GM19043 (cell line): ENCODE measurements at regions not wholly inside any gene's neighbourhood (a gene's known extent, or its start where the extent isn't known, plus 50 kb on each side); places are given as distances from the start of the nearest gene placed in this dataset.
"Not testable (repeated sequence)": the region's sequence is repeated elsewhere in the genome, so short reads cannot be mapped to it uniquely, and the experiment has no call there.

Experiments used
- ATAC-seq: cut with Tn5 transposase; IDR thresholded peaks from one replicate; pipeline ENCODE4 v1.9.1; 2021; ENCODE audit warnings: low read depth; ENCODE audit not compliant: unreplicated experiment

GRCh38 chr18:44358402-44358801 is 322.3 kb upstream of the SETBP1 start:
- ATAC-seq, result no peak

GRCh38 chr18:44359741-44360140 is 320.9 kb upstream of the SETBP1 start:
- ATAC-seq, result not testable (repeated sequence)

GRCh38 chr18:44362213-44362612 is 318.5 kb upstream of the SETBP1 start:
- not testable (repeated sequence) for ATAC-seq

GRCh38 chr18:44370861-44371260 is 309.8 kb upstream of the SETBP1 start:
- ATAC-seq, result no peak

GRCh38 chr18:44374966-44375365 is 305.7 kb upstream of the SETBP1 start:
- no peak for ATAC-seq

GRCh38 chr18:44386401-44386800 is 294.3 kb upstream of the SETBP1 start:
- no peak for ATAC-seq

GRCh38 chr18:44388329-44388728 is 292.4 kb upstream of the SETBP1 start:
- ATAC-seq, result no peak

- no peak for ATAC-seq
Measured at GRCh38 chr18:44392933-44393332, 287.8 kb upstream of the SETBP1 start.

- no peak for ATAC-seq
Measured at GRCh38 chr18:44393406-44393805, 287.3 kb upstream of the SETBP1 start.

GRCh38 chr18:44396550-44396949 is 284.1 kb upstream of the SETBP1 start:
- ATAC-seq, result no peak

GRCh38 chr18:44409071-44409470 is 271.6 kb upstream of the SETBP1 start:
- no peak for ATAC-seq

- ATAC-seq, result no peak
Measured at GRCh38 chr18:44409515-44409914, 271.2 kb upstream of the SETBP1 start.

GRCh38 chr18:44410740-44411139 is 269.9 kb upstream of the SETBP1 start:
- ATAC-seq, result no peak

- ATAC-seq, result no peak
Measured at GRCh38 chr18:44411262-44411905, 269.3 kb upstream of the SETBP1 start.

GRCh38 chr18:44411976-44412375 is 268.7 kb upstream of the SETBP1 start:
- no peak for ATAC-seq

GRCh38 chr18:44423814-44424644 is 256.7 kb upstream of the SETBP1 start:
- no peak for ATAC-seq

- ATAC-seq, result no peak
Measured at GRCh38 chr18:44424645-44425035, 256.0 kb upstream of the SETBP1 start.

- ATAC-seq, result no peak
Measured at GRCh38 chr18:44425161-44425560, 255.5 kb upstream of the SETBP1 start.

GRCh38 chr18:44437603-44438002 is 243.1 kb upstream of the SETBP1 start:
- ATAC-seq, result no peak

GRCh38 chr18:44450226-44450625 is 230.5 kb upstream of the SETBP1 start:
- no peak for ATAC-seq

- ATAC-seq, result no peak
Measured at GRCh38 chr18:44452346-44452745, 228.3 kb upstream of the SETBP1 start.

- no peak for ATAC-seq
Measured at GRCh38 chr18:44453505-44453904, 227.2 kb upstream of the SETBP1 start.
